ENCODE measurements at regions not wholly inside any gene's neighbourhood (a gene's known extent, or its start where the extent isn't known, plus 50 kb on each side); places are given as distances from the start of the nearest gene placed in this dataset.

- Mint-ChIP-seq H3K27me3 (no peaks in the 10 kb centered on the region), H3K4me3 (no peak overlapping the region), H3K27ac (no peak overlapping the region), H3K36me3 (ENCODE audit: low read depth) (no peaks in the 10 kb centered on the region), H3K4me1 (ENCODE audit: low read depth) (peaks cover 51% of the 10 kb centered on the region), H3K9me3 (no peaks in the 10 kb centered on the region)
- DNase-seq, result no peak
Measured at GRCh38 chr9:89748021-89748670, 143.3 kb downstream of the GADD45G start.

GRCh38 chr9:89748831-89749499, 144.2 kb downstream of the GADD45G start:
- Mint-ChIP-seq H3K4me1 (ENCODE audit: low read depth) (peaks cover 42% of the 10 kb centered on the region), H3K4me3 (no peak overlapping the region), H3K36me3 (ENCODE audit: low read depth) (no peaks in the 10 kb centered on the region), H3K9me3 (no peaks in the 10 kb centered on the region), H3K27me3 (no peaks in the 10 kb centered on the region), H3K27ac (no peak overlapping the region)
- no peak for DNase-seq

- Mint-ChIP-seq H3K9me3 (no peaks in the 10 kb centered on the region), H3K4me1 (ENCODE audit: low read depth) (peaks cover 36% of the 10 kb centered on the region), H3K36me3 (ENCODE audit: low read depth) (no peaks in the 10 kb centered on the region), H3K27me3 (no peaks in the 10 kb centered on the region), H3K4me3 (no peak overlapping the region), H3K27ac (no peak overlapping the region)
- no peak for DNase-seq
Measured at GRCh38 chr9:89749500-89750116, 144.8 kb downstream of the GADD45G start.

- DNase-seq, result no peak
- Mint-ChIP-seq H3K27ac (no peak overlapping the region), H3K36me3 (ENCODE audit: low read depth) (no peaks in the 10 kb centered on the region), H3K4me1 (ENCODE audit: low read depth) (peaks cover 33% of the 10 kb centered on the region), H3K27me3 (no peaks in the 10 kb centered on the region), H3K4me3 (no peak overlapping the region), H3K9me3 (no peaks in the 10 kb centered on the region)
Measured at GRCh38 chr9:89750117-89750791, 145.4 kb downstream of the GADD45G start.

- no peaks in the 10 kb centered on the region for H3K9me3 Mint-ChIP-seq
- no peak for DNase-seq
- no peak overlapping the region for H3K4me3 Mint-ChIP-seq
- no peak overlapping the region for H3K27ac Mint-ChIP-seq
- no peaks in the 10 kb centered on the region for H3K36me3 Mint-ChIP-seq (ENCODE audit: low read depth)
- H3K27me3 Mint-ChIP-seq, result no peaks in the 10 kb centered on the region
- H3K4me1 Mint-ChIP-seq (ENCODE audit: low read depth), result peaks cover 27% of the 10 kb centered on the region
Measured at GRCh38 chr9:89751079-89751825, 146.4 kb downstream of the GADD45G start.

- no peaks in the 10 kb centered on the region for H3K36me3 Mint-ChIP-seq (ENCODE audit: low read depth)
- H3K27me3 Mint-ChIP-seq, result no peaks in the 10 kb centered on the region
- H3K9me3 Mint-ChIP-seq, result no peaks in the 10 kb centered on the region
- peaks cover 23% of the 10 kb centered on the region for H3K4me1 Mint-ChIP-seq (ENCODE audit: low read depth)
- H3K27ac Mint-ChIP-seq, result no peak overlapping the region
- no peak for DNase-seq
- no peak overlapping the region for H3K4me3 Mint-ChIP-seq
Measured at GRCh38 chr9:89752154-89752553, 147.3 kb downstream of the GADD45G start.

GRCh38 chr9:89753472-89754055, 148.8 kb downstream of the GADD45G start:
- no peaks in the 10 kb centered on the region for H3K36me3 Mint-ChIP-seq (ENCODE audit: low read depth)
- H3K4me1 Mint-ChIP-seq (ENCODE audit: low read depth), result peaks cover 11% of the 10 kb centered on the region
- no peak overlapping the region for H3K27ac Mint-ChIP-seq
- no peaks in the 10 kb centered on the region for H3K27me3 Mint-ChIP-seq
- H3K9me3 Mint-ChIP-seq, result no peaks in the 10 kb centered on the region
- no peak overlapping the region for H3K4me3 Mint-ChIP-seq
- DNase-seq, result no peak

- Mint-ChIP-seq H3K4me3 (no peak overlapping the region), H3K9me3 (no peaks in the 10 kb centered on the region), H3K4me1 (ENCODE audit: low read depth) (peaks cover 5% of the 10 kb centered on the region), H3K27me3 (no peaks in the 10 kb centered on the region), H3K27ac (no peak overlapping the region), H3K36me3 (ENCODE audit: low read depth) (no peaks in the 10 kb centered on the region)
- no peak for DNase-seq
Measured at GRCh38 chr9:89754193-89754592, 149.4 kb downstream of the GADD45G start.

- H3K9me3 Mint-ChIP-seq, result no peaks in the 10 kb centered on the region
- H3K27ac Mint-ChIP-seq, result no peak overlapping the region
- no peaks in the 10 kb centered on the region for H3K4me1 Mint-ChIP-seq (ENCODE audit: low read depth)
- H3K27me3 Mint-ChIP-seq, result no peaks in the 10 kb centered on the region
- DNase-seq, result no peak
- H3K4me3 Mint-ChIP-seq, result no peak overlapping the region
- H3K36me3 Mint-ChIP-seq (ENCODE audit: low read depth), result no peaks in the 10 kb centered on the region
Measured at GRCh38 chr9:89755821-89756220, 151.0 kb downstream of the GADD45G start.

- Mint-ChIP-seq H3K4me3 (no peak overlapping the region), H3K9me3 (no peaks in the 10 kb centered on the region), H3K27ac (no peak overlapping the region), H3K4me1 (ENCODE audit: low read depth) (no peaks in the 10 kb centered on the region), H3K27me3 (no peaks in the 10 kb centered on the region), H3K36me3 (ENCODE audit: low read depth) (no peaks in the 10 kb centered on the region)
- DNase-seq, result no peak
Measured at GRCh38 chr9:89756891-89757537, 152.2 kb downstream of the GADD45G start.

- Mint-ChIP-seq H3K27ac (no peak overlapping the region), H3K27me3 (no peaks in the 10 kb centered on the region), H3K9me3 (no peaks in the 10 kb centered on the region), H3K36me3 (ENCODE audit: low read depth) (no peaks in the 10 kb centered on the region), H3K4me1 (ENCODE audit: low read depth) (no peaks in the 10 kb centered on the region), H3K4me3 (no peak overlapping the region)
- DNase-seq, result no peak
Measured at GRCh38 chr9:89757776-89758528, 153.1 kb downstream of the GADD45G start.

- no peaks in the 10 kb centered on the region for H3K27me3 Mint-ChIP-seq
- DNase-seq, result no peak
Measured at GRCh38 chr9:89759572-89759971, 154.8 kb downstream of the GADD45G start.

GRCh38 chr9:89760123-89760522, 155.3 kb downstream of the GADD45G start:
- Mint-ChIP-seq H3K27ac (no peak overlapping the region), H3K9me3 (no peaks in the 10 kb centered on the region), H3K4me1 (ENCODE audit: low read depth) (no peaks in the 10 kb centered on the region), H3K27me3 (no peaks in the 10 kb centered on the region), H3K4me3 (no peak overlapping the region), H3K36me3 (ENCODE audit: low read depth) (no peaks in the 10 kb centered on the region)
- no peak for DNase-seq

More at GRCh38 chr9:89759572-89759971, 154.8 kb downstream of the GADD45G start:
- Mint-ChIP-seq H3K27ac (no peak overlapping the region), H3K36me3 (ENCODE audit: low read depth) (no peaks in the 10 kb centered on the region), H3K4me1 (ENCODE audit: low read depth) (no peaks in the 10 kb centered on the region), H3K4me3 (no peak overlapping the region), H3K9me3 (no peaks in the 10 kb centered on the region)

Measured in activated T-cell treated with anti-CD3 and anti-CD28 coated beads, Interleukin-2, amount 50 U/mL, for 24 hours (primary cell).